Body of pancreas (tissue), 4 donors: ENCODE measurements at regions not wholly inside any gene's neighbourhood (a gene's known extent, or its start where the extent isn't known, plus 50 kb on each side); places are given as distances from the start of the nearest gene placed in this dataset.
"Not testable (repeated sequence)": the region's sequence is repeated elsewhere in the genome, so short reads cannot be mapped to it uniquely, and the experiment has no call there.

Experiments
- ATAC-seq: fragments of 150-250 bp; one replicate; pipeline ENCODE4 v1.9.1; 2016
- DNase-seq, 4 donors: peaks; one replicate each; pipeline ENCODE4 v3.0.0-alpha.2; 2019
- H3K27ac ChIP-seq, 4 donors: fragments of 200-600 bp; sonication (generic); 1 replicate in 3 of 4; 2 replicates in 1 of 4; pipeline versions ENCODE4 v1.5.1 to v1.6.1; 2016 to 2019; ENCODE audit warnings: mild to moderate bottlenecking in 1 of 4, mixed read lengths in 1 of 4, moderate library complexity in 1 of 4
- H3K27me3 ChIP-seq, 2 donors: fragments of 200-600 bp; sonication (generic); one replicate each; pipeline ENCODE4 v1.6.0; 2016; ENCODE audit warnings: mild to moderate bottlenecking in 1 of 2
- H3K36me3 ChIP-seq, 2 donors: fragments of 200-600 bp; sonication (generic); replicated peaks in 1 of 2; 2 replicates each; pipeline ENCODE4 v1.5.1; 2016; ENCODE audit warnings: low read depth in 2 of 2; ENCODE audit not compliant: insufficient read depth in 1 of 2
- H3K4me1 ChIP-seq: fragments of 200-600 bp; sonication (generic); one replicate; pipeline ENCODE4 v1.6.0; 2016
- H3K4me3 ChIP-seq, 2 donors: fragments of 200-600 bp; sonication (generic); 1 replicate in 1 of 2; 2 replicates in 1 of 2; pipeline ENCODE4 v1.5.1; 2016 to 2019
- H3K9me3 ChIP-seq, 3 donors: fragments of 200-600 bp; sonication (generic); 1 replicate in 2 of 3; 2 replicates in 1 of 3; pipeline ENCODE4 v1.5.1; 2016
- CTCF ChIP-seq, 7 experiments: fragments of 450-650 bp in 4 of 7; fragments of 200-600 bp in 3 of 7; sonication (generic) in 3 of 7; IDR thresholded peaks; one replicate each; pipeline ENCODE4 v1.5.1; 2016 to 2019; ENCODE audit warnings: antibody characterized with exemption in 7 of 7
- POLR2A ChIP-seq, 3 donors: fragments of 450-650 bp; IDR thresholded peaks; one replicate each; pipeline ENCODE4 v1.6.1; 2016; ENCODE audit warnings: antibody characterized with exemption in 3 of 3, mild to moderate bottlenecking in 2 of 3
- WGBS, 2 donors: methylation state at CpG; one replicate each; pipeline ENCODE4 v1.1.5; 2017; 5-methylcytosine and 5-hydroxymethylcytosine counted together
- intact Hi-C: fragments of 100-400 bp; cut with DNase I; formaldehyde crosslinking; loops from one replicate; pipeline ENCODE4 v1.15.1; 2023

GRCh38 chr16:17965133-17965900, 371.2 kb downstream of the NPIPA8 start:
- Histone ChIP-seq H3K36me3 (no peaks in the 10 kb centered on the region), H3K9me3 (no peaks in the 10 kb centered on the region), H3K4me3 (no peak overlapping the region), H3K4me1 (no peaks in the 10 kb centered on the region), H3K27ac (no peak overlapping the region), H3K27me3 (no peaks in the 10 kb centered on the region)
- ATAC-seq (no peak), DNase-seq (no peak)
- WGBS, 2 donors, result 45 to 58% methylated on average over 10 of the region's 10 CpGs
- intact Hi-C loops, result no loop called here
- TF ChIP-seq POLR2A (IDR thresholded peaks at IDR 0.05) (no peak), CTCF (IDR thresholded peaks at IDR 0.05) (no peak)

GRCh38 chr16:17964196-17964595, 372.3 kb downstream of the NPIPA8 start:
- WGBS, 2 donors, result 36 to 51% methylated on average over 3 of the region's 3 CpGs
- intact Hi-C loops, result no loop called here

GRCh38 chr16:17963185-17963836, 373.2 kb downstream of the NPIPA8 start:
- WGBS, 2 donors, result 57 to 58% methylated on average over 11 to 12 of the region's 12 CpGs
- no peak overlapping the region for H3K27ac ChIP-seq
- TF ChIP-seq CTCF (IDR thresholded peaks at IDR 0.05) (no peak), POLR2A (IDR thresholded peaks at IDR 0.05) (no peak)
- no peak overlapping the region for H3K4me3 ChIP-seq
- no peaks in the 10 kb centered on the region for H3K9me3 ChIP-seq
- no peaks in the 10 kb centered on the region for H3K4me1 ChIP-seq
- ATAC-seq (no peak), DNase-seq (no peak)
- intact Hi-C loops, result no loop called here
- no peaks in the 10 kb centered on the region for H3K36me3 ChIP-seq
- H3K27me3 ChIP-seq, result no peaks in the 10 kb centered on the region

More at GRCh38 chr16:17964196-17964595, 372.3 kb downstream of the NPIPA8 start:
- Histone ChIP-seq H3K36me3 (no peaks in the 10 kb centered on the region), H3K27ac (no peak overlapping the region), H3K27me3 (no peaks in the 10 kb centered on the region), H3K4me1 (no peaks in the 10 kb centered on the region), H3K4me3 (no peak overlapping the region), H3K9me3 (no peaks in the 10 kb centered on the region)
- TF ChIP-seq POLR2A (IDR thresholded peaks at IDR 0.05), result no peak
- TF ChIP-seq CTCF (IDR thresholded peaks at IDR 0.05), result no peak
- DNase-seq, result no peak
- ATAC-seq, result no peak

- H3K9me3 ChIP-seq, result no peaks in the 10 kb centered on the region
- H3K27ac ChIP-seq, result no peak overlapping the region
- no peak for DNase-seq
- WGBS, 2 donors, result 57 to 62% methylated on average over 3 of the region's 3 CpGs
- no peaks in the 10 kb centered on the region for H3K4me1 ChIP-seq
- no peaks in the 10 kb centered on the region for H3K27me3 ChIP-seq
- no peak for TF ChIP-seq POLR2A (IDR thresholded peaks at IDR 0.05)
- no peak for TF ChIP-seq CTCF (IDR thresholded peaks at IDR 0.05)
- no peaks in the 10 kb centered on the region for H3K36me3 ChIP-seq
- intact Hi-C loops, result no loop called here
- no peak for ATAC-seq
- no peak overlapping the region for H3K4me3 ChIP-seq
These were observed 373.8 kb downstream of the NPIPA8 start for GRCh38 chr16:17962726-17963125.

- H3K4me3 ChIP-seq, H3K9me3 ChIP-seq, H3K36me3 ChIP-seq, intact Hi-C loops, H3K4me1 ChIP-seq, H3K27me3 ChIP-seq, DNase-seq, H3K27ac ChIP-seq, ATAC-seq: not testable (repeated sequence)
- 65 to 70% methylated on average over 8 of the region's 8 CpGs for WGBS, 2 donors
These were observed 374.7 kb downstream of the NPIPA8 start for GRCh38 chr16:17961822-17962221.
